Neuronal stem cell (in vitro differentiated cells): ENCODE measurements at regions not wholly inside any gene's neighbourhood (a gene's known extent, or its start where the extent isn't known, plus 50 kb on each side); places are given as distances from the start of the nearest gene placed in this dataset.

Experiments
- DNase-seq: peaks from one replicate; pipeline ENCODE4 v3.0.0-alpha.2; 2013; ENCODE audit warnings: low spot score
- H2AFZ ChIP-seq: one replicate; pipeline ENCODE4 v1.6.1; 2013; ENCODE audit warnings: mild to moderate bottlenecking, low read length, inconsistent platforms
- H2AK5ac ChIP-seq: 2 replicates; pipeline ENCODE4 v1.6.1; 2013; ENCODE audit warnings: low read depth, mild to moderate bottlenecking, inconsistent platforms, low read length, moderate library complexity, mixed read lengths
- H2BK120ac ChIP-seq: 2 replicates; pipeline ENCODE4 v1.6.1; 2013; ENCODE audit warnings: low read depth, mild to moderate bottlenecking, inconsistent platforms, low read length, moderate library complexity, mixed read lengths
- H2BK12ac ChIP-seq: one replicate; pipeline ENCODE4 v1.6.1; 2013; ENCODE audit warnings: low read length, inconsistent platforms
- H2BK15ac ChIP-seq: 2 replicates; pipeline ENCODE4 v1.6.1; 2013; ENCODE audit warnings: mild to moderate bottlenecking, low read length, inconsistent platforms, mixed read lengths
- H2BK5ac ChIP-seq: one replicate; pipeline ENCODE4 v1.6.1; 2013; ENCODE audit warnings: inconsistent platforms, mild to moderate bottlenecking, low read length, moderate library complexity
- H3K14ac ChIP-seq: one replicate; pipeline ENCODE4 v1.6.1; 2013; ENCODE audit warnings: low read length, inconsistent platforms
- H3K18ac ChIP-seq: 2 replicates; pipeline ENCODE4 v1.6.1; 2013; ENCODE audit warnings: low read length, inconsistent platforms
- H3K23ac ChIP-seq: 2 replicates; pipeline ENCODE4 v1.6.1; 2013; ENCODE audit warnings: low read depth, mild to moderate bottlenecking, mixed read lengths, low read length, inconsistent platforms; ENCODE audit not compliant: poor library complexity
- H3K27ac ChIP-seq: replicated peaks from 3 replicates; pipeline ENCODE4 v1.5.1; 2013; ENCODE audit warnings: low read length, inconsistent platforms
- H3K27me3 ChIP-seq, 3 experiments: 2 replicates each; pipeline ENCODE4 v1.6.1; 2013; ENCODE audit warnings: low read length in 3 of 3, mild to moderate bottlenecking in 2 of 3, inconsistent platforms in 1 of 3, low read depth in 1 of 3, mixed read lengths in 1 of 3, moderate library complexity in 1 of 3; ENCODE audit not compliant: control insufficient read depth in 3 of 3, insufficient read depth in 3 of 3
- H3K36me3 ChIP-seq, 2 donors: replicated peaks in 1 of 2; 2 replicates each; pipeline ENCODE4 v1.6.1; 2013; ENCODE audit warnings: low read length in 2 of 2; ENCODE audit not compliant: control insufficient read depth in 2 of 2, insufficient read depth in 2 of 2
- H3K4ac ChIP-seq: 2 replicates; pipeline ENCODE4 v1.6.1; 2013; ENCODE audit warnings: inconsistent platforms, mild to moderate bottlenecking, low read length, moderate library complexity
- H3K4me1 ChIP-seq, 2 donors: 1 replicate in 1 of 2; 2 replicates in 1 of 2; pipeline ENCODE4 v1.6.1; 2013; ENCODE audit warnings: low read length in 2 of 2, low read depth in 1 of 2; ENCODE audit not compliant: control insufficient read depth in 2 of 2, insufficient read depth in 1 of 2
- H3K4me2 ChIP-seq: one replicate; pipeline ENCODE4 v1.6.1; 2013; ENCODE audit warnings: mild to moderate bottlenecking, low read length, inconsistent platforms; ENCODE audit not compliant: insufficient read depth, poor library complexity, severe bottlenecking
- H3K4me3 ChIP-seq, 2 donors: 2 replicates each; pipeline ENCODE4 v1.5.1; 2013; ENCODE audit warnings: low read length in 2 of 2, mild to moderate bottlenecking in 2 of 2, inconsistent platforms in 1 of 2, moderate library complexity in 1 of 2
- H3K79me1 ChIP-seq: one replicate; pipeline ENCODE4 v1.6.1; 2013; ENCODE audit warnings: low read depth, mild to moderate bottlenecking, inconsistent platforms, low read length, moderate library complexity
- H3K9ac ChIP-seq: one replicate; pipeline ENCODE4 v1.6.1; 2013; ENCODE audit warnings: mild to moderate bottlenecking, low read depth, low read length, inconsistent platforms; ENCODE audit not compliant: poor library complexity
- H3K9me3 ChIP-seq, 2 donors: replicated peaks in 1 of 2; 2 replicates each; pipeline versions ENCODE3 to v1.6.1; 2013; ENCODE audit warnings: low read length in 2 of 2, mild to moderate bottlenecking in 2 of 2, inconsistent platforms in 1 of 2, low read depth in 1 of 2, mixed read lengths in 1 of 2, moderate library complexity in 1 of 2; ENCODE audit not compliant: control insufficient read depth in 2 of 2, insufficient read depth in 1 of 2
- H4K8ac ChIP-seq: one replicate; pipeline ENCODE4 v1.6.1; 2013; ENCODE audit warnings: low read depth, mild to moderate bottlenecking, inconsistent platforms, low read length, moderate library complexity
- H4K91ac ChIP-seq: one replicate; pipeline ENCODE4 v1.6.1; 2013; ENCODE audit warnings: low read length, low read depth, mild to moderate bottlenecking, inconsistent platforms; ENCODE audit not compliant: poor library complexity
- WGBS, 2 donors: extraction: QIAGEN DNeasy Blood & Tissue Kit; methylation state at CpG; one replicate each; pipeline ENCODE4 v1.1.7; 2013; ENCODE audit warnings: missing lambda C conversion rate in 2 of 2, mixed read lengths in 1 of 2; ENCODE audit not compliant: insufficient read length in 2 of 2, insufficient replicate concordance in 1 of 2; ENCODE audit errors: extremely low coverage in 2 of 2; 5-methylcytosine and 5-hydroxymethylcytosine counted together

DNA sequence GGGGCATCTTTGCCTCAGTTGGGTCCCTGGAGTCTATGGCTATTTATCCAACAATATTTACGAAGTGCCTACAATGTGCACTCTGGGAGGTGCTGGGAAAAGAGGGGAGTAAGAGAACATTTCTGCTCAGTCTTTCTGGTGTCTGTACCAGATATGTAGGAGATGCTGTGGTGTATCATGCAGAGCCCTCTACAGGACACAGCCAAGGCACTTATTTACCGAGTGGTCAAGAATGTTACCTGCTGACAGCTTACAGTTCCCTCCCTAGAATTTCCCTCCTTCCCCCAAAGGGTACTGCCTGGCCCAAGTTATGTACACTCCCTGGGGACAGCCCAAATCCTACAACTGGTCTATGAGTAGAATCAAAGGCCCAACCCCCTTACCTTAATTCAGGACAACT lies 177.7 kb downstream of the C1orf94 start:
- Histone ChIP-seq H3K36me3 (no peaks in the 10 kb centered on the region), H2AK5ac (no peak overlapping the region), H3K27ac (no peak overlapping the region), H4K91ac (no peak overlapping the region), H3K4ac (no peak overlapping the region), H2BK12ac (no peak overlapping the region), H2BK5ac (no peak overlapping the region), H2AFZ (no peak overlapping the region), H3K4me3 (no peak overlapping the region), H2BK15ac (no peak overlapping the region), H3K79me1 (no peaks in the 10 kb centered on the region), H3K14ac (no peak overlapping the region), H4K8ac (no peak overlapping the region), H3K4me1 (no peaks in the 10 kb centered on the region), H3K4me2 (no peak overlapping the region), H3K9ac (no peak overlapping the region), H3K18ac (no peak overlapping the region), H3K27me3 (no peaks in the 10 kb centered on the region), H3K23ac (no peak overlapping the region), H3K9me3 (no peaks in the 10 kb centered on the region), H2BK120ac (no peak overlapping the region)
- DNase-seq, result no peak
- WGBS, 2 donors, result no CpG with 5 or more reads among the region's 2 CpGs

DNA sequence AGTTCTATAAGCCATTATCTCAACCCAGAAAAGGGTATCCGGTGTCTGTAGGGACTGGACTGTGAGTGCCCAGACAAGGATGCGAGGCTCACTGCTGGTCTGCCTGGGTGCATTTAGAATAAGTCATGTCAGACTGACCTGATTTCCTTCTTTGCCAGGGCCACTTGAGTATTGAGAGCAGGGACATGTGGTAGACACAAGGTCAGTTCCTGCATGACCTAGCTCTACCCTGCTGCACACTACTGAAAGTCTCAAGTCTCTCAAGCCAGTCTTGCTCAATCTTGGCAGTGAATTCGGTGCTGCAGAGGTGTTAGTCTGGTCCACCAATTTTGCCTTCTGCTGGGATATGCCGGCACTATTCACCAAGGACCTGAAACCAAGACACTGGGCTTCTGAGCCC lies 180.1 kb downstream of the C1orf94 start:
- Histone ChIP-seq H2AFZ (no peak overlapping the region), H2BK12ac (no peak overlapping the region), H3K27me3 (peaks cover 0 to 8% (median 0%) of the 10 kb centered on the region in 3 experiments), H3K79me1 (no peaks in the 10 kb centered on the region), H3K4me1 (no peaks in the 10 kb centered on the region), H3K4ac (no peak overlapping the region), H2AK5ac (no peak overlapping the region), H3K36me3 (no peaks in the 10 kb centered on the region), H3K18ac (peak overlapping the region; percentile 13), H2BK15ac (no peak overlapping the region), H4K8ac (no peak overlapping the region), H2BK120ac (no peak overlapping the region), H2BK5ac (no peak overlapping the region), H3K27ac (no peak overlapping the region), H3K4me3 (no peak overlapping the region), H3K23ac (no peak overlapping the region), H3K4me2 (no peak overlapping the region), H3K9me3 (no peaks in the 10 kb centered on the region), H3K9ac (no peak overlapping the region), H3K14ac (no peak overlapping the region), H4K91ac (no peak overlapping the region)
- DNase-seq, result no peak
- WGBS, 2 donors, result no CpG with 5 or more reads among the region's 4 CpGs

DNA sequence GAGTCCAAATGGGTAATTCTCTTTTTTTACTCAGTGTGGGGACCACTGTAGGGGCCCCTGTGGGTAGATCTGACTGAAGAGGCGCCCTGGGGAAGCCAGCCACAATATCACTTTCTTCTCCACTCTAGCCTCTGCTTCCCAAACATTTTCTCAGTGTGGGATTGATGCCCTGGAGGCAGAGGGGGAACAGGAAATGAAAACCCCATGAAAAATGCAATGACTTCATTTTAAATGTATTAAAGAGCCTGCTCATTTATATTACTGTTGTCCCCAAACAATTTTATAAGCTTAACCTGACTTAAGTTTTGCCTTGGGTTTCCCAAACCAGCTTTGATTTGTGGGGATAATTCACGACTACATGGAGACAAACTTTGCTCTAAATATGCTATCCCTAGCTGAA lies 181.9 kb downstream of the C1orf94 start:
- Histone ChIP-seq H4K8ac (no peak overlapping the region), H3K9ac (no peak overlapping the region), H3K36me3 (no peaks in the 10 kb centered on the region), H2AFZ (no peak overlapping the region), H3K9me3 (no peaks in the 10 kb centered on the region), H2BK5ac (no peak overlapping the region), H3K4me1 (no peaks in the 10 kb centered on the region), H3K27me3 (peaks cover 0 to 8% (median 0%) of the 10 kb centered on the region in 3 experiments), H3K4me3 (no peak overlapping the region), H2BK12ac (no peak overlapping the region), H2BK15ac (no peak overlapping the region), H3K14ac (no peak overlapping the region), H3K27ac (no peak overlapping the region), H3K4me2 (no peak overlapping the region), H3K18ac (no peak overlapping the region), H3K4ac (no peak overlapping the region), H4K91ac (no peak overlapping the region), H3K79me1 (no peaks in the 10 kb centered on the region), H2BK120ac (no peak overlapping the region), H2AK5ac (no peak overlapping the region), H3K23ac (no peak overlapping the region)
- WGBS, 2 donors, result no CpG with 5 or more reads among the region's 2 CpGs
- no peak for DNase-seq

DNA sequence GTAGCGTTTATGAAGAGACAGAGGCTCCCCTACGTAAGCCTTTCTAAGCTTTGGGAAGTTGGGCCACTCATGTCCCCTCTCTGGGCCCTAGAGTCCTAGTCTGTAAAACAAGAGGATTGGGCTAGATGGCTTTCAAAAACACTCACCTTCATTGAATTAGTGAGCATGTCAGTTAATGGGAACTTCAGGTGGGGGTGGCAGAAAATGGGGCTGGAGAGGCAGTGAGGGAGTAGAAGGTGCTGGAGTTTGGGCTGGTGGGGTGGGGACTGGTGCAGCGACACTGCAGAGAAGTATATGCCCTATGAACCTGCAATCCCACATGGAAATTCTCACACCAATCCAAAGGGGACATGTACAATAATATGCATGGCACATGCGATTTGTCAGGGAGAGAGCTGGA lies 182.7 kb downstream of the C1orf94 start:
- Histone ChIP-seq H3K14ac (no peak overlapping the region), H3K79me1 (no peaks in the 10 kb centered on the region), H3K23ac (no peak overlapping the region), H3K4me1 (no peaks in the 10 kb centered on the region), H2AFZ (no peak overlapping the region), H3K9ac (no peak overlapping the region), H3K4ac (no peak overlapping the region), H3K4me2 (no peak overlapping the region), H2AK5ac (no peak overlapping the region), H3K4me3 (no peak overlapping the region), H3K9me3 (no peaks in the 10 kb centered on the region), H3K36me3 (no peaks in the 10 kb centered on the region), H2BK120ac (no peak overlapping the region), H4K91ac (no peak overlapping the region), H2BK12ac (no peak overlapping the region), H3K27me3 (peaks cover 0 to 8% (median 0%) of the 10 kb centered on the region in 3 experiments), H3K18ac (no peak overlapping the region), H2BK5ac (no peak overlapping the region), H3K27ac (no peak overlapping the region), H2BK15ac (no peak overlapping the region), H4K8ac (no peak overlapping the region)
- no CpG with 5 or more reads among the region's 4 CpGs for WGBS, 2 donors
- no peak for DNase-seq
